ENCODE measurements at regions not wholly inside any gene's neighbourhood (a gene's known extent, or its start where the extent isn't known, plus 50 kb on each side); places are given as distances from the start of the nearest gene placed in this dataset.

GRCh38 chr18:71456206-71456605 is 1087.9 kb downstream of the CBLN2 start:
- Histone ChIP-seq H3K4me3 (no peak overlapping the region), H3K36me3 (replicated peaks) (no peaks in the 10 kb centered on the region), H3K9me3 (no peaks in the 10 kb centered on the region), H3K27me3 (ENCODE audit: low read depth) (no peaks in the 10 kb centered on the region), H3K4me1 (no peaks in the 10 kb centered on the region)
- in situ Hi-C loops (cut with MboI; ENCODE audit: low sequenced_read_pairs) = no loop called here
- DNase-seq (ENCODE audit: low spot score in 2 of 2) = no peak

GRCh38 chr18:71450257-71450656 is 1093.9 kb downstream of the CBLN2 start:
- no peaks in the 10 kb centered on the region for H3K36me3 ChIP-seq (replicated peaks)
- no peak overlapping the region for H3K4me3 ChIP-seq
- H3K27me3 ChIP-seq (ENCODE audit: low read depth) = no peaks in the 10 kb centered on the region
- no peaks in the 10 kb centered on the region for H3K9me3 ChIP-seq
- H3K4me1 ChIP-seq = no peaks in the 10 kb centered on the region
- in situ Hi-C loops (cut with MboI; ENCODE audit: low sequenced_read_pairs) = no loop called here
- no peak for DNase-seq (ENCODE audit: low spot score in 2 of 2)

GRCh38 chr18:71443706-71444480 is 1100.2 kb downstream of the CBLN2 start:
- H3K4me3 ChIP-seq = no peak overlapping the region
- no peak for DNase-seq (ENCODE audit: low spot score in 2 of 2)
- H3K9me3 ChIP-seq = no peaks in the 10 kb centered on the region
- no peaks in the 10 kb centered on the region for H3K27me3 ChIP-seq (ENCODE audit: low read depth)
- H3K4me1 ChIP-seq = no peaks in the 10 kb centered on the region
- in situ Hi-C loops (cut with MboI; ENCODE audit: low sequenced_read_pairs) = no loop called here
- no peaks in the 10 kb centered on the region for H3K36me3 ChIP-seq (replicated peaks)

GRCh38 chr18:71442731-71443141 is 1101.4 kb downstream of the CBLN2 start:
- no peaks in the 10 kb centered on the region for H3K9me3 ChIP-seq
- DNase-seq (ENCODE audit: low spot score in 2 of 2) = no peak
- H3K36me3 ChIP-seq (replicated peaks) = no peaks in the 10 kb centered on the region
- no peak overlapping the region for H3K4me3 ChIP-seq
- H3K4me1 ChIP-seq = no peaks in the 10 kb centered on the region
- in situ Hi-C loops (cut with MboI; ENCODE audit: low sequenced_read_pairs) = no loop called here
- no peaks in the 10 kb centered on the region for H3K27me3 ChIP-seq (ENCODE audit: low read depth)

GRCh38 chr18:71441156-71441555 is 1103.0 kb downstream of the CBLN2 start:
- no peaks in the 10 kb centered on the region for H3K27me3 ChIP-seq (ENCODE audit: low read depth)
- H3K4me3 ChIP-seq = no peak overlapping the region
- H3K4me1 ChIP-seq = no peaks in the 10 kb centered on the region
- no peak for DNase-seq (ENCODE audit: low spot score in 2 of 2)
- in situ Hi-C loops (cut with MboI; ENCODE audit: low sequenced_read_pairs) = no loop called here
- no peaks in the 10 kb centered on the region for H3K9me3 ChIP-seq
- no peaks in the 10 kb centered on the region for H3K36me3 ChIP-seq (replicated peaks)

- no peak overlapping the region for H3K4me3 ChIP-seq
- H3K36me3 ChIP-seq (replicated peaks) = no peaks in the 10 kb centered on the region
- in situ Hi-C loops (cut with MboI; ENCODE audit: low sequenced_read_pairs) = no loop called here
- H3K9me3 ChIP-seq = no peaks in the 10 kb centered on the region
- no peak for DNase-seq (ENCODE audit: low spot score in 2 of 2)
- H3K4me1 ChIP-seq = no peaks in the 10 kb centered on the region
- no peaks in the 10 kb centered on the region for H3K27me3 ChIP-seq (ENCODE audit: low read depth)
Measured at GRCh38 chr18:71437511-71437910, 1106.6 kb downstream of the CBLN2 start.

GRCh38 chr18:71433373-71433772 is 1110.8 kb downstream of the CBLN2 start:
- Histone ChIP-seq H3K36me3 (replicated peaks) (no peaks in the 10 kb centered on the region), H3K4me1 (no peaks in the 10 kb centered on the region), H3K9me3 (no peaks in the 10 kb centered on the region), H3K27me3 (ENCODE audit: low read depth) (no peaks in the 10 kb centered on the region), H3K4me3 (no peak overlapping the region)
- DNase-seq (ENCODE audit: low spot score in 2 of 2) = no peak
- in situ Hi-C loops (cut with MboI; ENCODE audit: low sequenced_read_pairs) = no loop called here

- in situ Hi-C loops (cut with MboI; ENCODE audit: low sequenced_read_pairs) = no loop called here
- Histone ChIP-seq H3K4me1 (no peaks in the 10 kb centered on the region), H3K9me3 (no peaks in the 10 kb centered on the region), H3K36me3 (replicated peaks) (no peaks in the 10 kb centered on the region), H3K27me3 (ENCODE audit: low read depth) (no peaks in the 10 kb centered on the region), H3K4me3 (no peak overlapping the region)
- no peak for DNase-seq (ENCODE audit: low spot score in 2 of 2)
Measured at GRCh38 chr18:71431689-71432088, 1112.5 kb downstream of the CBLN2 start.

- Histone ChIP-seq H3K9me3 (no peaks in the 10 kb centered on the region), H3K4me1 (no peaks in the 10 kb centered on the region), H3K4me3 (no peak overlapping the region), H3K27me3 (ENCODE audit: low read depth) (no peaks in the 10 kb centered on the region), H3K36me3 (replicated peaks) (no peaks in the 10 kb centered on the region)
- no peak for DNase-seq (ENCODE audit: low spot score in 2 of 2)
- in situ Hi-C loops (cut with MboI; ENCODE audit: low sequenced_read_pairs) = no loop called here
Measured at GRCh38 chr18:71431171-71431570, 1113.0 kb downstream of the CBLN2 start.

GRCh38 chr18:71426441-71426840 is 1117.7 kb downstream of the CBLN2 start:
- in situ Hi-C loops (cut with MboI; ENCODE audit: low sequenced_read_pairs) = no loop called here
- no peaks in the 10 kb centered on the region for H3K27me3 ChIP-seq (ENCODE audit: low read depth)
- H3K4me3 ChIP-seq = no peak overlapping the region
- DNase-seq (ENCODE audit: low spot score in 2 of 2) = no peak
- no peaks in the 10 kb centered on the region for H3K4me1 ChIP-seq
- no peaks in the 10 kb centered on the region for H3K36me3 ChIP-seq (replicated peaks)
- no peaks in the 10 kb centered on the region for H3K9me3 ChIP-seq

- H3K27me3 ChIP-seq (ENCODE audit: low read depth) = no peaks in the 10 kb centered on the region
- in situ Hi-C loops (cut with MboI; ENCODE audit: low sequenced_read_pairs) = no loop called here
- H3K4me1 ChIP-seq = no peaks in the 10 kb centered on the region
- H3K9me3 ChIP-seq = no peaks in the 10 kb centered on the region; the same call in 1 of the 2 replicates
- H3K36me3 ChIP-seq (replicated peaks) = no peaks in the 10 kb centered on the region
- no peak for DNase-seq (ENCODE audit: low spot score in 2 of 2)
- no peak overlapping the region for H3K4me3 ChIP-seq
Measured at GRCh38 chr18:71405169-71405809, 1116.4 kb downstream of the SOCS6 start.

- no peak overlapping the region for H3K4me3 ChIP-seq
- no peaks in the 10 kb centered on the region; the same call in 1 of the 2 replicates for H3K9me3 ChIP-seq
- H3K27me3 ChIP-seq (ENCODE audit: low read depth) = no peaks in the 10 kb centered on the region
- no peak for DNase-seq (ENCODE audit: low spot score in 2 of 2)
- H3K36me3 ChIP-seq (replicated peaks) = no peaks in the 10 kb centered on the region
- in situ Hi-C loops (cut with MboI; ENCODE audit: low sequenced_read_pairs) = no loop called here
- no peaks in the 10 kb centered on the region for H3K4me1 ChIP-seq
Measured at GRCh38 chr18:71403501-71403900, 1114.7 kb downstream of the SOCS6 start.

- Histone ChIP-seq H3K4me1 (no peaks in the 10 kb centered on the region), H3K36me3 (replicated peaks) (no peaks in the 10 kb centered on the region), H3K4me3 (no peak overlapping the region), H3K9me3 (no peaks in the 10 kb centered on the region; the same call in 1 of the 2 replicates), H3K27me3 (ENCODE audit: low read depth) (no peaks in the 10 kb centered on the region)
- in situ Hi-C loops (cut with MboI; ENCODE audit: low sequenced_read_pairs) = no loop called here
- DNase-seq (ENCODE audit: low spot score in 2 of 2) = peak in 1 of 2 experiments; percentile 43
Measured at GRCh38 chr18:71398531-71398930, 1109.7 kb downstream of the SOCS6 start.

GRCh38 chr18:71388148-71388547 is 1099.3 kb downstream of the SOCS6 start:
- no peak for DNase-seq (ENCODE audit: low spot score in 2 of 2)
- H3K4me3 ChIP-seq = no peak overlapping the region
- no peaks in the 10 kb centered on the region for H3K27me3 ChIP-seq (ENCODE audit: low read depth)
- no peaks in the 10 kb centered on the region for H3K36me3 ChIP-seq (replicated peaks)
- H3K9me3 ChIP-seq = no peaks in the 10 kb centered on the region
- no peaks in the 10 kb centered on the region for H3K4me1 ChIP-seq
- in situ Hi-C loops (cut with MboI; ENCODE audit: low sequenced_read_pairs) = no loop called here
